ENCODE measurements at regions not wholly inside any gene's neighbourhood (a gene's known extent, or its start where the extent isn't known, plus 50 kb on each side); places are given as distances from the start of the nearest gene placed in this dataset.
"Not testable (repeated sequence)": the region's sequence is repeated elsewhere in the genome, so short reads cannot be mapped to it uniquely, and the experiment has no call there.

DNA sequence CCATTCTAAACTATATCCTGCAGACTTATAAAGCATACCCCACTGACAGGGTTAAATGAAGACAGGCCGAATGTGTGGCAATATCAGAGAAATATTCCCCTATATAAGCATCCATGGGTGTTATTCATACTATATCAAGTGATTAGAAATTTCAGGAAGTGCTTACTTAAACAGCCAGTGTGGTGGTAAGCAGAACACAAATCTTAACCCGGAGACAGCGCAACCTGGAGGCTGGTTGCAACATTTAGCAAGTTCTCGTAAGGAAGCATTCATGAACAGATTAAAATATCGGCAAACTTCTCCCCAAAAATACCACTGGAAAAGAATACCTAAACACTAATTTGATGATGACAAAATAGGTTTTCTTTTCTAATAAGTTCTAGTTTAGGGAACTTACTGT is 261.2 kb downstream of the CBLL2 start:
- no peak for DNase-seq (ENCODE audit: low read depth, low spot score)

DNA sequence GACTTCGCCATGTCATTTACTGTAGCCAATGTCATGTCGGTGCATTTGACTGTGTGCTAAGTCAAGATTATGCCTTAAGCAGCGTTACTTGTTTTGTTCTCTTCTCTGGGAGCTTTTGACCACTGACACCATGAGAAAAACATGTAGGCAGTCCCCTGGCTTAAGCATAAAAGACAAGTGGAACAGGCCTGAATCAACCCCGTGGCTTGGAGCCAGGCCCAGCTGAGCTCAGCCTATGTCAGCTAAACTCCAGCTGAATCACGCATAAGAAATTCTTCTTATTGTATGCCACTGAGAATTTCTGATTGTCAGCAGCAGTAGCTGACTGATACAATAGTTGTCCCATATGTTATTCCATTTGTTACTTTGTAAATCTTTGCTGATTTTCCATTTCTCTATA is 261.9 kb downstream of the CBLL2 start:
- peak; percentile 6 for DNase-seq (ENCODE audit: low read depth, low spot score)

DNA sequence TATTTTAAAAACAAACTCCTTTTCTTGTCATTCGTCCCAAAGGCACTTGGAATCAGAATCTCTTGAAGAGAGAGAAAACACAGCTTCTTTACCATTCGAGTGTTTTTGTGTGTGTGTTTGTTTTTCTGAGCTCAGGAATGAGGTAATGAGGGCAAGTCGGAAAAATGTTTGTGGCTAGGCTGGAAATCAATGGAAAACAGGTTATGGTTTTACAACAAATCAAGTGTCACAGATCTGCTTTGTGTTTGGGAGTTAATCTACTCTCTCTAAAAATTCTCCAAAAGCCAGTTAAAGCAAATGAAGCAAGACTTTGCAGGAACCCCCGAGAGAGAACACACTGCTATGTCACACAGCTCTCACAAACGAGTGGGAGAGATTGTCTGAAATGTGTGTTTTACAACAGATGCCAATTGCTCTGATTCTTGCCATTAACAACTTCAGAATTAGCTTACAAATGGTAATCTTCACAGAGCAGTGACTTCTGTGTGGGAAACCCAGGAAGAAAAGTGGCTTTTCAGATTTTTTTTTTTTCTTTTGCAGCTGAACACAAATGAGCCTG is 264.1 kb downstream of the CBLL2 start:
- no peak for DNase-seq (ENCODE audit: low read depth, low spot score)

DNA sequence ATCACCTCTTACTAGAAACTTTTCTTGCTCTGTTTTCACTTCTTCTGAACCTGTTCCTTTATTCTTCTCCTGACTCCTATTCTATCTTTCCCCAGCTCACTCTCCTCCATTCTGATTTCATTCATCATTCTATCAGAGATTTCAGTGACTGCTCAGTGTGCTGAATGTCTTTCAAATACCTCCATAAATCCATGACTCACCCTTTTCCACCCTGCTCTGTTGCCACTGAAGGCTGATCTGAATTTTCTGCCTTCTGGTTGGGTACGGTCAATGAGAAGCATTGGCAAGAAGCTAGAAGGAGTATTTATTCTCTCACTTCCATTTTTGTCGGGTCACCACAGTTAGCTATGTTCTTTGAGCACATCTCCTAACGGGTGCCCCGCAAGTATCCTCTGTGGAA is 265.9 kb downstream of the CBLL2 start:
- no peak for DNase-seq (ENCODE audit: low read depth, low spot score)

DNA sequence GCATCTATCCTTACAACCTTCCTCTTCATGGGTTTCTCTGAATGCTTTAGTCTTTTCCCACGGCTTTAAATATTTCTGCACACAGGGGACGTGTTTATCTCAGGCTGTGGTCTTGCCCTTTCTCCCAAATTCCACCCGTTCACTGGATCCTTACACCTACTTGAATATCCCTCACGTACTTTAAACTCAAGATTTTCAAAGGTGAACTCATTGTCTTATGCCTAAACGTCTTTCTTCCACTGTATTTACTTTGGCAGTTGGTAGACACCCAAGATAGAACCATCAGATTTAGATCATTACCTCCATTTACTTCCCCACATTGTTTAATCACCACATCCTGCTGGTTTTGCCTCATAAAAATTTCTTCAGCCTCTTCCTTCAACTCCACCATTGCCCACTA is 269.2 kb downstream of the CBLL2 start:
- no peak for DNase-seq (ENCODE audit: low read depth, low spot score)

DNA sequence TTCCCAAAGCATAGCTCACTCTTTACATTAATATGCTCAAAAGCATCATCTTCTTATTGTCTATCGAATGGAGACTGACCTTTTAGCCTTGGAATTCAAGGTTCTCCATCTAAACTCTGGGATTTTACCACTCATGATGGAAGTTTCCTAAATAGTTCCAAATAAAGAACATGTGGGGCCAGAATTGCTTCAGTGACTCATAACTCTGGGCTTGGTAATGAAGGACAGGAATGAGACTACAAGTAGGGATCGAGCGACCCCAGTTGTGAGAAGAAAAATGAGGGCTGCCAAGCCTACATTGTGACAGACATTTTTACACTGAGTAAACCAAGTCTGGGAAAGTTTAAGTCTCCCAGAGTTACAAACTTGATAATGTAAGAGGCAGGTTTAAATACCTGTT is 269.9 kb downstream of the CBLL2 start:
- no peak for DNase-seq (ENCODE audit: low read depth, low spot score)

DNA sequence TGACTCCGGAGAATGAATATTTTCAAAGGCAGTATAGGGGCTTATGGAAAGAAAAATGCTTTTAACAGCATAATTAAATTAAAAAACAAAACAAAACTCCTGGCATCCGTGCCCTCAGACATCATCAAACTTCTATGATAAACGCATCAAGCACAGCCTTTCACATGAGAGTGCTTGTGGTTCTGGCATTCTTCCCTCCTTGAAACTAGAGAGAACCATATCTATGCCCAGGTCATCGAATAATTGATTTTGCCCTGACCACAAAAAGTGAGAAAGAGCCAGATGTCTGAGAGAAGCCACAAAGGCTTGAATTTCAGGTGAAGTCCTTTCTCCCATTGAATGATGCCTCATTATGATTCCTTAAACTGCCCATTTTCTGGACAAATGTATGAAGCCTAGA is 286.8 kb downstream of the CBLL2 start:
- no peak for DNase-seq (ENCODE audit: low read depth, low spot score)

DNA sequence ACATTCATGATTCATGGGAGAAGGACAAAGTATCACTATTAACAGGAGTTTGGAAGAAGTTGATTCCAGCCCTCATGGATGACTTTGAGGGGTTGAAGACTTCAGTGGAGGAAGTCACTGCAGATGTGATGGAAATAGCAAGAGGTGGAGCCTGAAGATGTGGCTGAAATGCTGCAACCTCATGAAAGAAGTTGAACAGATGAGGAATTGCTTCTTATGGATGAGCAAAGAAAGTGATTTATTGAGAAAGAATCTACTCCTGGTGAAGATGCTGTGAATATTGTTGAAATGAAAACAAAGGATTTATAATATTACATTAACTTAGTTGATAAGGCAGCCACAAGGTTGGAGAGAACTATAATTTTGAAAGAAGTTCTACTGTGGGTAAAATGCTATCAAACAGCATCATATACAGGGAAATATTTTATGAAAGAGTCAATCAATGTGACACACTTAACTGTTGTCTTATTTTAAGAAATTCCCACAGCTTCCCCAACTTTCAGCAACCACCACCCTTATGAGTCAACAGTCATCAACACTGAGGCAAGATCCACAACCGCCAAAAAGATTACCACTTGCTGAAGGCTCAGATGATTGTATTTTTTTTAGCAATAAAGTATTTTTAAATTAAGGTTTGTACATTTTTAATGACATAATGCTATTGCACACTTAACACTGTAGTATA is 302.6 kb downstream of the CBLL2 start:
- DNase-seq (ENCODE audit: low read depth, low spot score), result no peak

DNA sequence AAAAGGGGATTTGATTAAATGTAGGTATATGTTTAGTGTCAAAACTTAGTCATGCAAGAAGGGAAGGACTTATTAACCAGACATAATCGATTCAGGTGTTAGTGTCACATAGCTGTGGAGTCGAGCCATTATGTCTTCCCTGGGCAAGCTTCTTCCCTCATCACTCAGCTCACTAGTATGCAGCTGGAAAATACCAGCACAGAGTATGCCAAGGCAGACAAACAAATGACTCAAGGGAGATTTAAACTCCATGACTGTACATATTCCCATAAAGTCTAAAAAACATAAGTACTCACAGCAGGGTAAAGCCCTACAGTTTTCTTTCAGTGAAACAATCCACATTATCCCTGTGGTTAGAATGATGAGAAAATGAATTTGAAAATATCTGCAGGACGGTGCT is 304.5 kb downstream of the CBLL2 start:
- DNase-seq (ENCODE audit: low read depth, low spot score), result peak; percentile 21

DNA sequence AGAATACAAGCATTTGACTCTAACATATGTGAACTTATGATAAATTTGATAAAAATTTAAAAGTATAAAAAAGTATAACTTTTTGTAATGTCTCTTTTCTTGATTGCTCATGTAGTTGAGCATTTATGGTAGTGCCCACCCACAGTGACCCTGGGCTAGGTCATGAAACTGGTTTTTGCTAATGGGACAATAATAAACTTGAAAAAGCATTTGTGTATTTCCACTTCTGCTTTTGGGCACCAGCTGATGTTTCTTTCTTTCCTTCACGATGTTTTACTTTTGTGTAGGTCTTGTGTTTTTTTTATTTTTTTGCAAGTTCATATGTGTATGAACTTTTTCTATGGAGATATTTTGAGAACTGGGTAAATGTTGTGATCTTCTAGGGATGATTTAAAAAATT is 313.1 kb downstream of the CBLL2 start:
- no peak for DNase-seq (ENCODE audit: low read depth, low spot score)

DNA sequence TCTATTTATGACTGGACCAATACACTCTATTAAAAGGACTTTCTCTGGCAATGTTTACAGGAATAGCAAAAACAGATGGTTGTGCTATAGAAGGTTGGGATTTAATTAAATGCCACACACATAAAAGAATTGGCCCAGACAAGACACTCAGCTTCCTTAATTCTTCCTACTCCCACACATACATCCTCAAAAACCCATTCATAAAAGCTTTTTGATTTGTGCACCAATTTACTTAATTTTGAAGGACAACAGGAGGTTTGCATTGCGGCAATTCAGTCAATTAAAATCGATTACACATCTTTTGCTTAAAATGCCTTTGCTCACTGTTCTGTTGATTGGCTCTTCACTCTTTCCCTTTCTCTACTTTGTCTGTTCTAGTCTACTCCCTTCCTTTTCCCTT is 317.1 kb downstream of the CBLL2 start:
- DNase-seq (ENCODE audit: low read depth, low spot score), result no peak

DNA sequence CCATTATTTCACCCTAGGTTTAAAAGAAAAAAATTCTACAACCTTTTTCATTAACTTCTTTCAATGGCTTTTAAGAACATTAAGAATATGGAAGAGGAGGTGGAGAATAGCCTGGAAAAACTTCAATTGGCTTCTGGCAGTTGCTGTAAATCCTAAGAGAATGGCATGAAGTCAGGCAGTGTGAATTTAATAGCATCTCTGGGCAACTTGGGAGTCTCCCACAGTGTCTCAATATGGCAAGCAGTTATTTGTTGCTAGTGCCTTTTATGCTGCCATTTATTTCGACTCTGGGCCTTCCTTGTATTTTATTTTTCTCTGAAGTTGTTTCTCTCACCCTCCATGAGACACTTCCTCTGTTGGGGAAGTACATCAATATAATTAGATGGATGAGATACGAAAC is 322.1 kb downstream of the CBLL2 start:
- DNase-seq (ENCODE audit: low read depth, low spot score), result no peak

DNA sequence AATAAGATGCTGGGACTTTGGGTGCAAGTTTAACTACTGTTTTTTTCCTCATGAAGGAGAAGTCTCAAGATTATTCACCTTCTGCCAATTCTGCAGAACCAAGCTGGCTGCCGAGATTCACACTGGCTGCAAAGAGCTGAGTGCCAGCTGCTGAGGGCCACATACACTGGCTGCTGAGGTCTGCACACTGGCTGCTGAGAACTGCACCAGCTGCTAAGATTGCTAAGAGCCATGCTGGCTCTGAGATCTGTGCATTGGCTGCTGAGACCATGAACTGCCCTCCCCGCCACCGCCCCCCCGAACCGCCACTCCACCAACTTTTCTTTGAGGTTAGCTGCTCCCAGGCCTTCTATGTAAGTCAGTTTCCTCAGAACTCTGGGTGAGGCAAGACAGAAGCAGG is 330.3 kb downstream of the CBLL2 start:
- DNase-seq (ENCODE audit: low read depth, low spot score), result no peak

DNA sequence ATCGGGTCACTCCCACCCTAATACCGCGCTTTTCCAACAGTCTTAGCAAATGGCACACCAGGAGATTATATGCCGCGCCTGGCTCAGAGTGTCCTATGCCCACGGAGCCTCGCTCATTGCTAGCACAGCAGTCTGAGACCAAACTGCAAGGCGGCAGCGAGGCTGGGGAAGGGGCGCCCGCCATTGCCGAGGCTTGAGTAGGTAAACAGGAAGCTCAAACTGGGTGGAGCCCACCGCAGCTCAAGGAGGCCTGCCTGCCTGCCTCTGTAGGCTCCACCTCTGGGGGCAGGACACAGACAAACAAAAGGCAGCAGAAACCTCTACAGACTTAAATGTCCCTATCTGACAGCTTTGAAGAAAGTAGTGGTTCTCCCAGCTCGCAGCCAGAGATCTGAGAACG is 336.7 kb downstream of the CBLL2 start:
- not testable (repeated sequence) for DNase-seq (ENCODE audit: low read depth, low spot score)

DNA sequence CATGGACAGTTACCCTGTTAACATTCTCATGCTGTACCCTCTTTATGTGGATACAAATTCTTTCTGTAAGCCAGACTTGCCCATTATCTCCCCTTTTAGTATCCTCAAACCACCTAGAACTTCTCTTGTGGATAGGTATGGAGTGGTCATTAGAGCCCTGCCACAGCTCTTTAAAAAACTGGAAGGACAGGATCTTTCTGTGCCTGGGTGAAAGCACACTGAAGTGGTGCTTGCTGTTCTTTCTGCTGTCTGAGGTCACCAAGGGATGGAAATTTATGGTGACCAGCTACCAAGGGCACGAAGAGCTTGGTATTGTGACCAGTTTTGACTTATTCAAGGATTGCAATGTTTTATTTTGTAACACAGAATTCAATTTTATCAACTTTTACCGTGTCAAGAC is 344.2 kb downstream of the CBLL2 start:
- no peak for DNase-seq (ENCODE audit: low read depth, low spot score)

DNA sequence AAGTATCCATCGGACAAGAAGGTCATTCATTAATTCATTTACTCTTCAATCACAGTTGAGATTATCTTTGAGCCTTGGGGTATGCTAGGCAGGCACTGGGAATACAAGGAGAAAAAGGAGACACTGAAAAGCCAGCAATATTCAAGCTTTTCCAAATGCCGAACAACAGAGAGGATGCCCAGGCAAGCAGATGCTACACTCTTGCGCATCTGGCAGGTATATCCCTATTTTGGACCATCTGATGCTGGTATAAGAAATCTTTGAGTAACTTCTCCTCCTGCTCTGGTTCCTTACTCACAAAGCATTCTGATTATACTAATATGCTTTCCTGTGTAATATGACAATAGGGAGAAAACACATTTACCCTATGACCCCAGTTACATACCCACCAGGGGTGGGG is 354.9 kb downstream of the CBLL2 start:
- no peak for DNase-seq (ENCODE audit: low read depth, low spot score)

DNA sequence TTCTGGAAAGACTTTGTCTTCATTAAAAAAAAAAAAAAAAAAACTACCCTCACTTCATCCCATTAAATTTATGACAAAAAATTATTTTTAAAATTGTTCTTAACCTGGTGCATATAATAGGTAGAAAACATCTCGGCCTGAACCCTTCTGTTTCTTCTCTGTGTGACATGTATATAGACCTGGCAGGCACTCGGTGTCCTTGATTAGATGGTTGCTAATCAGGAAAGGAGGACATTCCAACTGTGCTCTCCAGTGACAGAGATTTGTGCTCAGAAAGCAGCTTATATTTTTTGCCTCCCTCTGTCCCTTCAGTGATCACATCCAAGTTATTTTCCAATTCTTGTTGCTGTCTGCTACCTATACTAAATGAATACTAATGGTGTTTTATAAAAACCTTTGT is 355.6 kb downstream of the CBLL2 start:
- no peak for DNase-seq (ENCODE audit: low read depth, low spot score)

DNA sequence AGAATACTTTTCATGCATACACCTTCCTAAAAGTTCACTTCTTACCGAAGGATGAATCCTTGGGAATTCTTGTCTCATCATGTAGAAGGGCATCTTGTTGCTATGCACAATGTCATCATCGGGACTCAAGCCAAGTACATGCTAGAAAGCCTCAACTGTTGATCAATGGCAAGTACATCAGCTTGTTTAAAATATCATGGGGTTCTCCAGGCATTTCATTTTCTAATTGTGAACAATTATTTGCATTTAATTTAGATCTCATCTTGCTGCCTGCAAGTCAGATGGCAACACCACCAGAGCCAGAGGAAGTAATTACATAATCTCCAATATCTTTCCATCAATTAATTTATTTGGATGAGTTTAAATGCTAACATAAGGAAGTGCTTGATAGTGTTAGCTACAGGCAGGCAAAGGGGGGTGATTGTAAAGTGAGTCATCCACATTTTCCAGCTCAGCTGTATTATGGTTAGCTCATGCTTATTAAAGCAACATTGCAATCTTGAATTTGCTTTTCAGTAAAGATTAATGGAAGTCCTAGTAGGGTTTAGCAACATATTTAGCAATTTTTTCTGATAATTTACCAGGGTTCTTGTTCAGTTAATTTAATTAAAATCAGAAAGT is 356.5 kb downstream of the CBLL2 start:
- DNase-seq (ENCODE audit: low read depth, low spot score), result peak; percentile 10

DNA sequence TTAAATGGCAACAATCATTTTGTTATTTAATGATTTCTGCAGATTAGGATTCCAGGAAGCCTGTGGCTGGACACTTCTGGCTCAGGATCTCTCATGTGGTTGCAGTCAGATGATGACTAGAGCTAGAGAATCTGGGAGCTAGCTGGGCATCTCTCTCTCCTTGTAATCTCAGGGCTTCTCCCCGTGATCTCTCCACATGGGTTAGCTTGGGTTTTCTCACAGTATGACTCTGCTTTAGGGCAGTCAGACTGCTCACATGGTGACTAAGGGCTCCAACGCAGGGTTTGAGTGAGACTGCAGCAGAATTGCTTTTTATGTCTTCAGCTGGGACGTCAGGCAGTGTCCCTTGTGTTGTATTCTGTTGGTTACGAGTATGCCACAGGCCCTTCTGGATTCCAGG is 361.4 kb downstream of the CBLL2 start:
- peak; percentile 10 for DNase-seq (ENCODE audit: low read depth, low spot score)

DNA sequence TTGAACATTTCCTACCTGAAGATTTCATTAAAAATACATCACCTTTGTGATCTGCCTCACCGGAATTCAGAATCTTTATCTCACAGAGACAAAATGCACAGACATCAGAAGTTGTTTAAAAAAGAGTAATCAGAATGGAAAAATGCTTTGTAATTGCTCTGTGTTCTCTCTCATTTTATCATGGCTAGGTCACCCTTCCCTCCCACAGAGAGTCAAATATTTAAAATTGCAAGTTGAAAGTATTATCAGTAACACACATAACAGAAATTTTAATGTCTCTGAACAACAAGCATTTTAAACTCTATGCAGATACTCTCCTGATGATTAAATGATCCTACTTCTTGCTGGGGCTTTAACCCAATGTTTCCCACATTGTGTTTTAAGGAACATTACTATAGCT is 362.0 kb downstream of the CBLL2 start:
- DNase-seq (ENCODE audit: low read depth, low spot score), result no peak

DNA sequence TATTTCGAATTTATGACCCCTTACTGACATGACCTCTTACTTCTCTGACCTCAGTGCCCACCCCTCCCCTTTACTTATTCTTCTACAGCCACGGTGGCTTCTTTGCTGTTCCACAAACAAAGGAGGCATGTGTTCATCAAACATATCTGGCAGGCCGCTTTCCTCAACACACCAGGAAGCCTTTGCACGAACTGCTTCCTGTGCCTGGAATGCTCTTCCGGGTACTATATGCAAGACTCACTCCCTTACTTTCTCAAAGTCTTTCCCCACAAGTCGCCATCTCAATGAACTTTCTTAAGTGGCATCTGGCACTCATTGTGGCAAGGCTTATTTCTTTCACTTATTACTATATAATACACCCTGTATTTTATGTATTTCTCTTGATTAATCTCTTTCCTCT is 351.5 kb upstream of the DDX53 start:
- DNase-seq (ENCODE audit: low read depth, low spot score), result no peak

DNA sequence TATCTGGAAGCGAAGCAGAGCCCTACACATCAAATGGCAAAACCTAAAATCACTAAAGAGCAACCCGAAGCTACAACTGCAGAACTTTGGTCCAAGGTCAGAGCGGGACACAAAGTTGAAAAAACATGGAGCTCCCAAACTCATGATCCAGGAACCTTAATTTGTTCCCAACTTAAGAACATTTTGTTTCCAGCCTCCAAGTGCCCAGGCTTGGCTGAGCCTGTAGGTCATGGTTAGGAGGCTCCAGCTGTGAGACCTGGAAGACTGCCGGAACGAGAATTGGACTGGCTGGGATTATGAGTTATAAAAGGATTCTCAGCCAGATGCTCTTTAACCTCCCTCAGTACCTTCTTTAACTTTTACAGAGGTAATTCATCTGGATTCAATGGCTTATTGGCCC is 349.1 kb upstream of the DDX53 start:
- DNase-seq (ENCODE audit: low read depth, low spot score), result no peak

DNA sequence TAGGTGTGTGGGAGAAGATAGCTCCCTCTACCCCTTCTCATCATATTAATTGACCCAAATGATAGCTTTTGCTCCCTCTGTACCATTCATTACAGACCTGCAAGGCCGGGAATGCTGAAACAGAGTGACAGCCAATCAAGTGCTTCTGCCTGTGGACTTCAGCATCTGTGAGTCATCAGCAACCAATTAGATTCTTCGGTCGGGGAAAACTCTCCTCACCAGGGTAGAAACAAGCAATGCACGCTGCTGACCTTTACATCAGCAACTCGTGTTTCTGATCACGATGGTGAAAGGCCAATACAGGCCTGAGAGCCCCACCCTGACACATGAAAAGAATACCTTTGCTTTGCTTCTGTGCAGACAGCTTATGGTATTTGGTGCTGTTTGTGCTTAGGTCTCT is 347.2 kb upstream of the DDX53 start:
- DNase-seq (ENCODE audit: low read depth, low spot score), result no peak

DNA sequence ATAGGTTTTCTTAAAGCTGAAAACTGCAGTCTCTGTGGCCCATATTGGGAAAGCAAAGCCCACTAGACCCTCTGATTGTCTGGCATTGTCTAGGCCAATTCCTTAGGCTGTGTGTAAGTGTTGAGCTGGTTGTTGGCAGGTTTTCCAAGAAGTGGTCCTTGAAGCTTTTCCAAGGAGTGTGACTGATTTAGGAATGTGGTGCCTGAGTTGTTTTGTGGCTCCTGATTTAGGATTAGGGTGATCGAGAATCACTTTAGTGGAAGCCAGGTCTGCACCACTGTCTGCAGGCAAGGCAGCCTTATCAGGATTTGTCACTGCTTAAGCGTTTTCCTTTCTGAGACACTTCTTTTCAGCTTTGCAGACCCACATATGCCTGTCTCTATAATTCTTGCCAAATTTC is 339.0 kb upstream of the DDX53 start:
- no peak for DNase-seq (ENCODE audit: low read depth, low spot score)

All from smooth muscle cell of the brain vasculature (primary cell).